H1 (cell line): ENCODE measurements at regions not wholly inside any gene's neighbourhood (a gene's known extent, or its start where the extent isn't known, plus 50 kb on each side); places are given as distances from the start of the nearest gene placed in this dataset.

ENCODE experiments used
- CEBPB ChIP-seq: IDR thresholded peaks from 2 replicates; pipeline ENCODE4 v1.6.1; 2012; ENCODE audit warnings: low read depth, low read length
- GTF2F1 ChIP-seq: IDR thresholded peaks from 2 replicates; pipeline ENCODE4 v1.6.1; 2012; ENCODE audit warnings: low read depth, low read length, improper control_type of control experiment, borderline replicate concordance
- HDAC2 ChIP-seq, 2 experiments: fragments of 300-600 bp in 1 of 2; sonication (generic) in 1 of 2; IDR thresholded peaks; 2 replicates each; pipeline ENCODE4 v1.6.1; 2011 to 2012; ENCODE audit warnings: low read depth in 2 of 2, low read length in 2 of 2, mild to moderate bottlenecking in 2 of 2, moderate library complexity in 2 of 2, borderline replicate concordance in 1 of 2, inconsistent platforms in 1 of 2
- SP1 ChIP-seq: IDR thresholded peaks from 2 replicates; pipeline ENCODE4 v1.6.1; 2011; ENCODE audit warnings: low read depth, low read length
- SP4 ChIP-seq: IDR thresholded peaks from 2 replicates; pipeline ENCODE4 v1.6.1; 2012; ENCODE audit warnings: low read length, inconsistent platforms
- TEAD4 ChIP-seq: IDR thresholded peaks from 2 replicates; pipeline ENCODE4 v1.6.1; 2012; ENCODE audit warnings: low read depth, low read length, inconsistent platforms, mixed read lengths
- USF2 ChIP-seq: IDR thresholded peaks from 2 replicates; pipeline ENCODE4 v1.6.1; 2011; ENCODE audit warnings: low read length, improper control_type of control experiment

GRCh38 chr2:19677825-19678518, 223.8 kb downstream of the TTC32 start (continued):
- TF ChIP-seq GTF2F1 (no peak), CEBPB (no peak), SP1 (no peak), USF2 (no peak), TEAD4 (no peak), HDAC2 (IDR thresholded peaks at IDR 0.05; ENCODE audit: borderline replicate concordance in 1 of 2, low read depth in 2 of 2, low read length in 2 of 2) (no peak), SP4 (no peak)
